ENCODE measurements at regions not wholly inside any gene's neighbourhood (a gene's known extent, or its start where the extent isn't known, plus 50 kb on each side); places are given as distances from the start of the nearest gene placed in this dataset.

- no peak overlapping the region for H3K27ac ChIP-seq (ENCODE audit: low read depth, low read length, severe bottlenecking)
- H3K4me3 ChIP-seq (ENCODE audit: extremely low read depth, insufficient read depth, low read length, poor library complexity, severe bottlenecking), result no peak overlapping the region
- no peaks in the 10 kb centered on the region for H3K4me1 ChIP-seq (ENCODE audit: control insufficient read depth, insufficient read depth, low read length, poor library complexity, severe bottlenecking)
- H3K9me3 ChIP-seq (ENCODE audit: control insufficient read depth, low read length), result no peaks in the 10 kb centered on the region
- H3K36me3 ChIP-seq (ENCODE audit: control insufficient read depth, insufficient read depth, low read length), result no peaks in the 10 kb centered on the region
These were observed 242.3 kb upstream of the SOX11 start for GRCh38 chr2:5449867-5450266.

- no peak overlapping the region for H3K4me3 ChIP-seq (ENCODE audit: extremely low read depth, insufficient read depth, low read length, poor library complexity, severe bottlenecking)
- no peaks in the 10 kb centered on the region for H3K4me1 ChIP-seq (ENCODE audit: control insufficient read depth, insufficient read depth, low read length, poor library complexity, severe bottlenecking)
- H3K36me3 ChIP-seq (ENCODE audit: control insufficient read depth, insufficient read depth, low read length), result no peaks in the 10 kb centered on the region
- 49 to 58% methylated on average over 20 to 22 of the region's 23 CpGs for WGBS, 2 experiments (ENCODE audit: insufficient coverage in 2 of 2)
- H3K27ac ChIP-seq (ENCODE audit: low read depth, low read length, severe bottlenecking), result peak overlapping the region; percentile 55
- H3K9me3 ChIP-seq (ENCODE audit: control insufficient read depth, low read length), result no peaks in the 10 kb centered on the region
These were observed 238.7 kb upstream of the SOX11 start for GRCh38 chr2:5453220-5454050.

DNA sequence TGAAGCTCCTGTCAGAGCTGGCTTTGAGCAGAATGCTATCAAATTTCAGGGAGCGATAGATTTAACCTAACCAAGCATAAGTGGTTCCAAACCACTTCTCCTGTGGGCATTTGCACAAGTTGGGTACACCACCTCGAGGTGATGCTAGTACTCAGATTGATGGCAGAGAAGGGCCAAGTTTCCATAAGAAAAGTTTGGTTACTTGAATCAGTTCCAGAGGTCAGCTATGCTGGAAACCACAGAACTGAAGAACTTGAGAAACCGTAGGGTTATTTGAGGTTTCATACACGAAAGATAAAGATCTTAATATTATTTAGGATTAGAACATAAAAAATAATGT, 238.2 kb upstream of the SOX11 start:
- WGBS, 2 experiments (ENCODE audit: insufficient coverage in 2 of 2), result 85% methylated on average over 2 of the region's 4 CpGs; no CpG with 5 or more reads in 1 of the 2 experiments
- Histone ChIP-seq H3K4me3 (ENCODE audit: extremely low read depth, insufficient read depth, low read length, poor library complexity, severe bottlenecking) (no peak overlapping the region), H3K36me3 (ENCODE audit: control insufficient read depth, insufficient read depth, low read length) (no peaks in the 10 kb centered on the region), H3K4me1 (ENCODE audit: control insufficient read depth, insufficient read depth, low read length, poor library complexity, severe bottlenecking) (no peaks in the 10 kb centered on the region), H3K27ac (ENCODE audit: low read depth, low read length, severe bottlenecking) (peak overlapping the region; percentile 55), H3K9me3 (ENCODE audit: control insufficient read depth, low read length) (no peaks in the 10 kb centered on the region)

DNA sequence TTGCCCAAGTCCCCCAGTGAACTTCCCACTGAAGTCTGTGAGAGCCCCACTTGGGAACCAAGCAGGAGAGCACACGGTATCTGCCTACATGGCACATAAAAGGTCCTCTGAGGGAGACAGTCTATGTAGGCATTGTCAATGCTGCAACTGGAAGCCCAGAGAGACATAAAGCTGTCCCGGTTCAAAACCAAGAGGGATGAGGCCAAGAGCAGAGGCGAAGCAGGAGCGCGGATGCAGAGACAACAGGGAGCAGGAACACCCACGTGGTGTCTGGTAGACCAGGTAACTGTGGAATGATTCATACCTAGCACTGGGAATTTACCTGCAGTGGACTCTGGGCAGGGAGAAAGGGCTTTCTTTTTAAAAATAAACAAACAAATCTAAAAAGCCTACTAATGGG, 233.1 kb upstream of the SOX11 start:
- H3K36me3 ChIP-seq (ENCODE audit: control insufficient read depth, insufficient read depth, low read length), result no peaks in the 10 kb centered on the region
- 67 to 77% methylated on average over 4 to 6 of the region's 6 CpGs for WGBS, 2 experiments (ENCODE audit: insufficient coverage in 2 of 2)
- no peak overlapping the region for H3K4me3 ChIP-seq (ENCODE audit: extremely low read depth, insufficient read depth, low read length, poor library complexity, severe bottlenecking)
- no peak overlapping the region for H3K27ac ChIP-seq (ENCODE audit: low read depth, low read length, severe bottlenecking)
- no peaks in the 10 kb centered on the region for H3K4me1 ChIP-seq (ENCODE audit: control insufficient read depth, insufficient read depth, low read length, poor library complexity, severe bottlenecking)
- no peaks in the 10 kb centered on the region for H3K9me3 ChIP-seq (ENCODE audit: control insufficient read depth, low read length)

DNA sequence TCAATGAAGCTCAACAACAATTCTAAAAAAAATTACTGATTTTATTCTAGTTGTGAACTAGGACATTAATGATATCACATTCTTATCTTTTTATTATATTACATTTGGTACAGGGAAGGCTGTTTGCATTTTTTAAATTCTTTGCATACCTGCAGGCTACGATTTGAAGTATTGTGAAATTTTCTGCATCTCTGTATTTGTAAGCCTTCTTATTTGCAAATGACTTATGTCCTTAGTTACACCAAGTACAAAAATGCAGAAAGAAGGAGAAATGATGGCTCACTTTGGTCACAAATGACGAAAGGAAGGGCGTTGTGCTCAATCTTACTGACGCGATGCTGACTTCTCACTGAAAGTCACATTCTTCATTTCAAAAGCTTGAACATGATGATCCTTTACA, 227.5 kb upstream of the SOX11 start:
- Histone ChIP-seq H3K36me3 (ENCODE audit: control insufficient read depth, insufficient read depth, low read length) (no peaks in the 10 kb centered on the region), H3K4me3 (ENCODE audit: extremely low read depth, insufficient read depth, low read length, poor library complexity, severe bottlenecking) (no peak overlapping the region), H3K27ac (ENCODE audit: low read depth, low read length, severe bottlenecking) (no peak overlapping the region), H3K4me1 (ENCODE audit: control insufficient read depth, insufficient read depth, low read length, poor library complexity, severe bottlenecking) (no peaks in the 10 kb centered on the region), H3K9me3 (ENCODE audit: control insufficient read depth, low read length) (no peaks in the 10 kb centered on the region)
- WGBS, 2 experiments (ENCODE audit: insufficient coverage in 2 of 2), result 100% methylated on average over 1 of the region's 5 CpGs; no CpG with 5 or more reads in 1 of the 2 experiments

- Histone ChIP-seq H3K4me1 (ENCODE audit: control insufficient read depth, insufficient read depth, low read length, poor library complexity, severe bottlenecking) (no peaks in the 10 kb centered on the region), H3K36me3 (ENCODE audit: control insufficient read depth, insufficient read depth, low read length) (no peaks in the 10 kb centered on the region), H3K27ac (ENCODE audit: low read depth, low read length, severe bottlenecking) (no peak overlapping the region), H3K9me3 (ENCODE audit: control insufficient read depth, low read length) (no peaks in the 10 kb centered on the region), H3K4me3 (ENCODE audit: extremely low read depth, insufficient read depth, low read length, poor library complexity, severe bottlenecking) (no peak overlapping the region)
- 77 to 81% methylated on average over 4 to 5 of the region's 5 CpGs for WGBS, 2 experiments (ENCODE audit: insufficient coverage in 2 of 2)
These were observed 226.3 kb upstream of the SOX11 start for GRCh38 chr2:5465859-5466258.

DNA sequence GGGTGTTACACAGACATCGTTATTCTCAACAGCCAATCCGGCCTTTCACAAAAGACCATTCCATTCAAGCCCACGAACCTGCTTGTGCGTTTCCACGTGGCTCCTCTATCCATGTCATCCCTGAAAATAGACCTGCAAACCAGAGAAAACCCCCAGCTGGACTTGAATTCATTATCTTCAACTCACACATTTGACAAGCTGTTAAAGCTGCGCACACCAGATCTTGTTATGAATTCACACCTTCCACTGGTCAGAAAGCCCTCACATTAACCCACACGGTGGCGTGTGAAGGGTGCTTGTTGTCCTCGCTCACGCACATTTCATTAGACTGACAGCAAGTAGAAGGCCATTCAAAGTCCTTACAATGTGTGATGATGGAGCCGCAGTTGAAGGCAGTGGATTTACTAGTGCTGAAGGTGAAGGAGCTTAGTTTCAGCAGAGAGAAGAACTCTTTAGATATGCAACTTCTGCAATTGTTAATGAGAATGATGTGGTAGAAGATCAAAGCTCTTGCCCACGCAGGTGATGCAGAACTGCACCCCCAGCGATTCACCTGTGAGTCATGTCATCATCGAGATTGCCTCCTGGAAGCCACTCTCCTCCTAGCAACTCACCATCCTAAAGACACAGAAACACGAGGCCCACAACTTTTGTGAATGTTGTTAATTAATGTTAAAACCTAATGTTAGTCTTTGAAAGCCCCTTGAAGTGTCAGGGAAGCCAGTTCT, 224.8 kb upstream of the SOX11 start:
- Histone ChIP-seq H3K4me3 (ENCODE audit: extremely low read depth, insufficient read depth, low read length, poor library complexity, severe bottlenecking) (no peak overlapping the region), H3K27ac (ENCODE audit: low read depth, low read length, severe bottlenecking) (no peak overlapping the region), H3K9me3 (ENCODE audit: control insufficient read depth, low read length) (no peaks in the 10 kb centered on the region), H3K4me1 (ENCODE audit: control insufficient read depth, insufficient read depth, low read length, poor library complexity, severe bottlenecking) (no peaks in the 10 kb centered on the region), H3K36me3 (ENCODE audit: control insufficient read depth, insufficient read depth, low read length) (no peaks in the 10 kb centered on the region)
- WGBS, 2 experiments (ENCODE audit: insufficient coverage in 2 of 2), result 77 to 79% methylated on average over 8 to 9 of the region's 15 CpGs

DNA sequence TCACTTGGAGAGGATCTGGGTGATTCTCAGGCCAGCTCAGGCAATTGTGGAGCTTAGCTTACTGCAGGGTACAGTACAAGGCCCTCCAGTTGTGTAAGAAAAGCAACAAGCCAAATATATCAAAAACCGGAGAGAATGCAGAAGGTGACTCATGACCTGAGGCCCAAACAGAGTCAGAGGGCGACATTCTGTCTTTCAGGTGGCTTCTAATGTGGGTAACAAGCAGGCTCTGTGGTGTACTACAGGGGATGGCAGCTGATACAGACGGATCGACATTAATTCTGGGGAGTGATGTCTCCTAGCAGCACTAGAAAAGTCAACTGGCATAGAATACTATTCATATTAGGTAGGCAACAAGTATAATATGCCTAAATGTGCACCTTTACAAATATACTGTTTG, 219.5 kb upstream of the SOX11 start:
- no peaks in the 10 kb centered on the region for H3K36me3 ChIP-seq (ENCODE audit: control insufficient read depth, insufficient read depth, low read length)
- H3K9me3 ChIP-seq (ENCODE audit: control insufficient read depth, low read length), result no peaks in the 10 kb centered on the region
- H3K4me1 ChIP-seq (ENCODE audit: control insufficient read depth, insufficient read depth, low read length, poor library complexity, severe bottlenecking), result no peaks in the 10 kb centered on the region
- no peak overlapping the region for H3K4me3 ChIP-seq (ENCODE audit: extremely low read depth, insufficient read depth, low read length, poor library complexity, severe bottlenecking)
- no peak overlapping the region for H3K27ac ChIP-seq (ENCODE audit: low read depth, low read length, severe bottlenecking)
- 83 to 89% methylated on average over 2 of the region's 4 CpGs for WGBS, 2 experiments (ENCODE audit: insufficient coverage in 2 of 2)

DNA sequence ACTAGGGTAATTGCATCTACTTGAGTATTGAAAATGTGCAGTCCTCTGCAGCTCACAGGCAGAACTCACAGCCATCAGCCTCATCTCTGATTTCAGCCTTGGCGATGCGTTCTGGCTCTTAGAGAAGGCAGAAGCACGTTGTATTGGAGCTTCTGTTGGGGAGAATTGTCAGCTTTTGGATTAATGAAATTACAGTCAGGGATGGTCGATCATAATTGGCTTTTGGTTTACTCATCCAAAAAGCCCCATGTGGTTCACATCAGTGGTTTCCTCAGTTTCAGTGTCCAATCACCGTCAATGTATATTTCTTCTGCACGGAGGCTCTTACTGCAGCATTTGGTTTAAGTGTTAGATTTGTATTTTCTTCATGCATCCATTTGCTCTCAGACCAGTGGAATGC, 218.5 kb upstream of the SOX11 start:
- Histone ChIP-seq H3K4me3 (ENCODE audit: extremely low read depth, insufficient read depth, low read length, poor library complexity, severe bottlenecking) (no peak overlapping the region), H3K4me1 (ENCODE audit: control insufficient read depth, insufficient read depth, low read length, poor library complexity, severe bottlenecking) (no peaks in the 10 kb centered on the region), H3K9me3 (ENCODE audit: control insufficient read depth, low read length) (no peaks in the 10 kb centered on the region), H3K27ac (ENCODE audit: low read depth, low read length, severe bottlenecking) (no peak overlapping the region), H3K36me3 (ENCODE audit: control insufficient read depth, insufficient read depth, low read length) (no peaks in the 10 kb centered on the region)
- 50 to 90% methylated on average over 1 to 4 of the region's 6 CpGs for WGBS, 2 experiments (ENCODE audit: insufficient coverage in 2 of 2)

DNA sequence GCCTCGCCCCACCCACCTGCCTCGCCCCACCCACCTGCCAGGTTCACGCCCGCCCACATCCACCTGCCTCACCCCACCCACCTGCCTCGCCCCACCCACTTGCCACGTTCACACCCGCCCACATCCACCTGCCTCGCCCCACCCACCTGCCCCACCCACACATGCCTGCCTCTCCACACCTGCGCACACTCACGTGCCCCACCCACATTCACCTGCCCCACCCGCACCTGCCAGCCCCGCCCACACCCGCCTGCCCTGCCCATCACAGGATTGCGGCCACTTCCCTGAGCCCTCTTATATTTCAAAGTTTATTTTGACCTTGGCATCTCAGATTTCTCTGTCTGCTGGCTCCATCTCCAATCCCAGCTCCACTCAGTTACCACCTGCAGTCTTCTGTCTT, 217.5 kb upstream of the SOX11 start:
- Histone ChIP-seq H3K4me1 (ENCODE audit: control insufficient read depth, insufficient read depth, low read length, poor library complexity, severe bottlenecking) (peaks cover 4% of the 10 kb centered on the region), H3K27ac (ENCODE audit: low read depth, low read length, severe bottlenecking) (no peak overlapping the region), H3K36me3 (ENCODE audit: control insufficient read depth, insufficient read depth, low read length) (no peaks in the 10 kb centered on the region), H3K9me3 (ENCODE audit: control insufficient read depth, low read length) (no peaks in the 10 kb centered on the region), H3K4me3 (ENCODE audit: extremely low read depth, insufficient read depth, low read length, poor library complexity, severe bottlenecking) (no peak overlapping the region)
- WGBS, 2 experiments (ENCODE audit: insufficient coverage in 2 of 2), result 80 to 87% methylated on average over 1 to 7 of the region's 14 CpGs
